ENCODE measurements at regions not wholly inside any gene's neighbourhood (a gene's known extent, or its start where the extent isn't known, plus 50 kb on each side); places are given as distances from the start of the nearest gene placed in this dataset.
"Not testable (repeated sequence)": the region's sequence is repeated elsewhere in the genome, so short reads cannot be mapped to it uniquely, and the experiment has no call there.

DNA sequence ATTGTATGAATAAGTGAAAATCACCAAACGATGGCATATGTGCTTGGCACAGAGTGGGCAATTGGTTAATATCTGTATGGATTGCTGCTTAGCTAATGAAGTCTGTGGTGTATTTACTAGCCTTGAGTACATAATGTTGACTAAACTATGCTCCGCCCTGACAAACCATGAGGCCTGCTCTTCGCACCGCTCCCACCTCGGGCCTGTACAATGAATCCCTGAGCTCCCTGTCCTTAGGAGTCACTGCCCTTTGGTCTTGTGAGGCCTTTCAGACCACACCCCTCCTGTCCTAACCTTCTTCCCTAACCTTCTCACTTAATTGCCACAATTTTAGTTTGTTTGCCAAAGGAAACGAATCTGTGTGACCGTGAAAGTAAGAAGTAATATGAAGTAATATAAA lies 193.2 kb downstream of the POTED start:
- ATAC-seq = not testable (repeated sequence)

Data from activated CD4-positive, CD25-positive, alpha-beta regulatory T cell treated with anti-CD3 and anti-CD28 coated beads, Interleukin-2, amount 50 U/mL, for 24 hours (primary cell).